PC-9 (cell line): ENCODE measurements at regions not wholly inside any gene's neighbourhood (a gene's known extent, or its start where the extent isn't known, plus 50 kb on each side); places are given as distances from the start of the nearest gene placed in this dataset.

Experiments used
- BruUV-seq: library from RNA; stranded (reverse); fragments of 400-500 nt; replicated peaks from 2 replicates; lab custom pipeline; 2021; lab: Mats Ljungman, UMichigan
- CTCF ChIA-PET: fragments of 300-600 bp; sonication (Branson Sonifier 250); formaldehyde crosslinking; loops from one replicate; lab custom pipeline; 2022; ENCODE audit warnings: antibody characterized with exemption; lab: Charles Lee
- POLR2A ChIA-PET: fragments of 300-600 bp; sonication (Branson Sonifier 250); formaldehyde crosslinking; loops from one replicate; lab custom pipeline; 2022; ENCODE audit warnings: antibody characterized with exemption; ENCODE audit not compliant: unreplicated experiment; lab: Charles Lee
- DNase-seq, 2 experiments: peaks; one replicate each; pipeline versions ENCODE4 v3.0.0 to v3.0.0-alpha.2; 2015 to 2022; ENCODE audit warnings: mixed read lengths in 1 of 2
- H2AFZ ChIP-seq: fragments of 200-600 bp; sonication (generic); 2 replicates; pipeline ENCODE4 v1.8.1; 2017; ENCODE audit warnings: antibody characterized with exemption
- H3F3A ChIP-seq: fragments of 200-600 bp; sonication (generic); 2 replicates; pipeline ENCODE4 v1.8.1; 2017; ENCODE audit warnings: antibody characterized with exemption, mild to moderate bottlenecking, low read depth; ENCODE audit not compliant: insufficient read depth
- H3K27ac ChIP-seq: fragments of 200-600 bp; sonication (generic); 2 replicates; pipeline ENCODE4 v1.6.1; 2016; ENCODE audit warnings: mixed run types
- H3K27me3 ChIP-seq: fragments of 200-600 bp; sonication (generic); 2 replicates; pipeline ENCODE4 v1.6.1; 2016; ENCODE audit warnings: low read depth, mixed run types; ENCODE audit not compliant: insufficient read depth
- H3K36me3 ChIP-seq: fragments of 200-600 bp; sonication (generic); 2 replicates; pipeline ENCODE4 v1.6.1; 2016; ENCODE audit warnings: low read depth, mixed run types
- H3K4me1 ChIP-seq: fragments of 200-600 bp; sonication (generic); replicated peaks from 2 replicates; pipeline ENCODE4 v1.6.1; 2016; ENCODE audit warnings: mixed run types; ENCODE audit not compliant: insufficient read depth
- H3K4me2 ChIP-seq: fragments of 200-600 bp; sonication (generic); 2 replicates; pipeline ENCODE4 v1.6.1; 2017; ENCODE audit warnings: mixed run types
- H3K4me3 ChIP-seq: fragments of 200-600 bp; sonication (generic); 2 replicates; pipeline ENCODE4 v1.6.1; 2016; ENCODE audit warnings: mixed run types
- H3K79me2 ChIP-seq: fragments of 200-600 bp; sonication (generic); 2 replicates; pipeline ENCODE4 v1.6.1; 2017; ENCODE audit warnings: low read depth, mixed run types
- H3K9me2 ChIP-seq: fragments of 200-600 bp; sonication (generic); 2 replicates; pipeline ENCODE4 v1.8.1; 2017; ENCODE audit warnings: mild to moderate bottlenecking; ENCODE audit not compliant: insufficient read depth
- H3K9me3 ChIP-seq: fragments of 200-600 bp; sonication (generic); 2 replicates; pipeline ENCODE4 v1.8.1; 2016; ENCODE audit warnings: low read depth; ENCODE audit not compliant: insufficient read depth
- H4K20me1 ChIP-seq: fragments of 200-600 bp; sonication (generic); 2 replicates; pipeline ENCODE4 v1.8.1; 2017; ENCODE audit not compliant: insufficient read depth
- CTCF ChIP-seq: fragments of 200-600 bp; sonication (generic); conservative IDR thresholded peaks from 2 replicates; pipeline ENCODE4 v1.6.1; 2017; ENCODE audit warnings: mixed run types, antibody characterized with exemption, mild to moderate bottlenecking, moderate library complexity
- EZH2 ChIP-seq: fragments of 200-600 bp; sonication (generic); IDR thresholded peaks from 2 replicates; pipeline ENCODE4 v1.8.0; 2017; ENCODE audit warnings: antibody characterized with exemption, low read depth
- intact Hi-C: fragments of 100-400 bp; cut with micrococcal nuclease; formaldehyde crosslinking; loops from one replicate; pipeline ENCODE4 v1.10.0; 2022; ENCODE audit not compliant: unreplicated experiment

DNA sequence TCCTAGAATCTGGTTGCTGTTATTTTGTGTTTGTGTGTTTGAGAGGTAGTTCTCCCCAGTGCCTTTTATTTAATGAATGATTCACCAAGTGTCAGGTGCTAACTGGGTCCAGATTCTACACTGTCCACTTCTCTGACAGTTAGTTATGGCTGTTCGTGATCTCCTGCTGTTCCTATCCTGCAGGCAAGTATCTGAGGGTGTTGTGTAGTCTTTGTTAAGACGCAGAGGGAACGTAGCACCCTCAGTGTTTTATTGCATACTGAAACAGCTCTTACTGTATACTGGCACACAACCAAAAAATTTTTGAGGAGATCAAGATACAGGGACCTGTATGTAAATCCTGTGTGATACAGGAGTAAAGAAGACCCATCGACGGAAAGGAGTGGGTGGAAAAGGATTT lies 1271.3 kb downstream of the ROBO1 start:
- no peaks in the 10 kb centered on the region for H3F3A ChIP-seq
- H4K20me1 ChIP-seq, result no peaks in the 10 kb centered on the region
- H3K4me2 ChIP-seq, result no peak overlapping the region
- no peak for TF ChIP-seq CTCF
- no peak for TF ChIP-seq EZH2
- no peaks in the 10 kb centered on the region for H3K9me2 ChIP-seq
- no peak overlapping the region for H3K4me3 ChIP-seq
- no peaks in the 10 kb centered on the region for H3K79me2 ChIP-seq
- no peak for DNase-seq
- no peaks in the 10 kb centered on the region for H3K27me3 ChIP-seq
- H2AFZ ChIP-seq, result no peak overlapping the region
- H3K27ac ChIP-seq, result no peak overlapping the region
- no TSS peak for BruUV-seq
- POLR2A ChIA-PET, result no interaction called here
- CTCF ChIA-PET, result no interaction called here
- H3K36me3 ChIP-seq, result no peaks in the 10 kb centered on the region
- no peaks in the 10 kb centered on the region for H3K4me1 ChIP-seq
- no peaks in the 10 kb centered on the region for H3K9me3 ChIP-seq
- intact Hi-C loops, result no loop called here

GRCh38 chr3:78497021-78497420 lies 1270.8 kb downstream of the ROBO1 start:
- Histone ChIP-seq H3K4me2 (no peak overlapping the region), H3K9me2 (no peaks in the 10 kb centered on the region), H3K27ac (no peak overlapping the region), H3K9me3 (no peaks in the 10 kb centered on the region), H3F3A (no peaks in the 10 kb centered on the region), H4K20me1 (no peaks in the 10 kb centered on the region), H3K36me3 (no peaks in the 10 kb centered on the region), H3K79me2 (no peaks in the 10 kb centered on the region), H2AFZ (no peak overlapping the region), H3K27me3 (no peaks in the 10 kb centered on the region), H3K4me3 (no peak overlapping the region), H3K4me1 (no peaks in the 10 kb centered on the region)
- CTCF ChIA-PET, result no interaction called here
- POLR2A ChIA-PET, result no interaction called here
- no peak for TF ChIP-seq EZH2
- no peak for TF ChIP-seq CTCF
- intact Hi-C loops, result no loop called here
- DNase-seq, result no peak
- BruUV-seq, result no TSS peak

GRCh38 chr3:78497767-78498166 lies 1270.0 kb downstream of the ROBO1 start:
- H3K36me3 ChIP-seq, result no peaks in the 10 kb centered on the region
- no TSS peak for BruUV-seq
- H3K4me1 ChIP-seq, result no peaks in the 10 kb centered on the region
- no peak overlapping the region for H3K4me3 ChIP-seq
- H3K27me3 ChIP-seq, result no peaks in the 10 kb centered on the region
- ChIA-PET POLR2A (no interaction called here), CTCF (interaction anchor here (0.7 kb wide), 1 partner anchor 277 kb away, joined by 3 read pairs; no protein-coding TSS in a partner anchor)
- H3K79me2 ChIP-seq, result no peaks in the 10 kb centered on the region
- H3K9me2 ChIP-seq, result no peaks in the 10 kb centered on the region
- intact Hi-C loops, result no loop called here
- TF ChIP-seq CTCF (no peak), EZH2 (no peak)
- no peak overlapping the region for H3K4me2 ChIP-seq
- no peaks in the 10 kb centered on the region for H3K9me3 ChIP-seq
- H2AFZ ChIP-seq, result no peak overlapping the region
- no peaks in the 10 kb centered on the region for H4K20me1 ChIP-seq
- H3F3A ChIP-seq, result no peaks in the 10 kb centered on the region
- DNase-seq, result no peak
- H3K27ac ChIP-seq, result no peak overlapping the region
